ENCODE measurements at regions not wholly inside any gene's neighbourhood (a gene's known extent, or its start where the extent isn't known, plus 50 kb on each side); places are given as distances from the start of the nearest gene placed in this dataset.

GRCh38 chr15:46461416-46461815 lies 826.6 kb downstream of the SQOR start:
- no peak for DNase-seq (ENCODE audit: low spot score)
- Histone ChIP-seq H3K9me3 (ENCODE audit: control insufficient read depth in 4 of 4, low read length in 3 of 4) (no peaks in the 10 kb centered on the region), H3K4me1 (ENCODE audit: control insufficient read depth in 4 of 4, insufficient read depth in 4 of 4, low read length in 3 of 4) (peaks cover 0 to 6% (median 4%) of the 10 kb centered on the region in 4 donors), H3K27me3 (ENCODE audit: control insufficient read depth in 4 of 4, insufficient read depth in 4 of 4, low read length in 3 of 4) (no peaks in the 10 kb centered on the region), H3K4me3 (ENCODE audit: low read depth in 1 of 3, low read length in 3 of 3) (no peak overlapping the region), H3K36me3 (ENCODE audit: control insufficient read depth in 4 of 4, insufficient read depth in 3 of 4, low read depth in 1 of 4, low read length in 3 of 4) (no peaks in the 10 kb centered on the region), H3K9ac (ENCODE audit: low read depth in 1 of 2, low read length in 2 of 2) (no peak overlapping the region), H3K27ac (ENCODE audit: low read depth in 1 of 2, low read length in 2 of 2) (no peak overlapping the region)
- TF ChIP-seq YY1 (IDR thresholded peaks at IDR 0.05) (no peak), FOXA1 (IDR thresholded peaks at IDR 0.05) (no peak), SP1 (IDR thresholded peaks at IDR 0.05) (no peak), EGR1 (IDR thresholded peaks at IDR 0.05; ENCODE audit: low read depth in 2 of 2) (no peak), GABPA (IDR thresholded peaks at IDR 0.05 in 1 of 2, conservative IDR thresholded peaks at IDR 0.05 in 1 of 2) (no peak), ZBTB33 (IDR thresholded peaks at IDR 0.05) (no peak), MAX (IDR thresholded peaks at IDR 0.05) (no peak)
- WGBS, result 79% methylated on average over 2 of the region's 2 CpGs

GRCh38 chr15:46467041-46467440 lies 832.2 kb downstream of the SQOR start:
- no peak overlapping the region for H3K4me3 ChIP-seq (ENCODE audit: low read depth in 1 of 3, low read length in 3 of 3)
- peaks cover 0 to 6% (median 4%) of the 10 kb centered on the region in 4 donors for H3K4me1 ChIP-seq (ENCODE audit: control insufficient read depth in 4 of 4, insufficient read depth in 4 of 4, low read length in 3 of 4)
- WGBS, result 89% methylated on average over 1 of the region's 1 CpG

More at GRCh38 chr15:46467041-46467440, 832.2 kb downstream of the SQOR start:
- TF ChIP-seq HNF4G (IDR thresholded peaks at IDR 0.05) (no peak), CTCF (IDR thresholded peaks at IDR 0.05; ENCODE audit: low read depth, low read length, missing input control) (no peak), FOXA2 (IDR thresholded peaks at IDR 0.05) (no peak), RXRA (IDR thresholded peaks at IDR 0.05) (no peak), GABPA (IDR thresholded peaks at IDR 0.05 in 1 of 2, conservative IDR thresholded peaks at IDR 0.05 in 1 of 2) (no peak), EGR1 (IDR thresholded peaks at IDR 0.05; ENCODE audit: low read depth in 2 of 2) (no peak), YY1 (IDR thresholded peaks at IDR 0.05) (no peak), RAD21 (IDR thresholded peaks at IDR 0.05) (no peak), ZBTB33 (IDR thresholded peaks at IDR 0.05) (no peak), SP1 (IDR thresholded peaks at IDR 0.05) (no peak), TAF1 (conservative IDR thresholded peaks at IDR 0.05) (no peak), NR2F2 (IDR thresholded peaks at IDR 0.05) (no peak), JUND (IDR thresholded peaks at IDR 0.05) (no peak), HNF4A (conservative IDR thresholded peaks at IDR 0.05) (no peak), MAX (IDR thresholded peaks at IDR 0.05) (no peak), FOXA1 (IDR thresholded peaks at IDR 0.05) (no peak), REST (IDR thresholded peaks at IDR 0.05) (no peak), ATF3 (IDR thresholded peaks at IDR 0.05) (no peak)
- Histone ChIP-seq H3K36me3 (ENCODE audit: control insufficient read depth in 4 of 4, insufficient read depth in 3 of 4, low read depth in 1 of 4, low read length in 3 of 4) (no peaks in the 10 kb centered on the region), H3K27me3 (ENCODE audit: control insufficient read depth in 4 of 4, insufficient read depth in 4 of 4, low read length in 3 of 4) (no peaks in the 10 kb centered on the region), H3K9me3 (ENCODE audit: control insufficient read depth in 4 of 4, low read length in 3 of 4) (peaks cover 0 to under 1% (median 0%) of the 10 kb centered on the region in 4 donors), H3K9ac (ENCODE audit: low read depth in 1 of 2, low read length in 2 of 2) (no peak overlapping the region), H3K27ac (ENCODE audit: low read depth in 1 of 2, low read length in 2 of 2) (no peak overlapping the region)
- no peak for DNase-seq (ENCODE audit: low spot score)
